Adipocyte (in vitro differentiated cells): ENCODE measurements at regions not wholly inside any gene's neighbourhood (a gene's known extent, or its start where the extent isn't known, plus 50 kb on each side); places are given as distances from the start of the nearest gene placed in this dataset.

Experiments
- DNase-seq: peaks from one replicate; pipeline ENCODE4 v3.0.0-alpha.2; 2015; ENCODE audit warnings: low read depth
- H3K27me3 ChIP-seq: replicated peaks from 2 replicates; pipeline ENCODE4 v1.7.0; 2013; ENCODE audit warnings: mild to moderate bottlenecking, low read length, moderate library complexity; ENCODE audit not compliant: control insufficient read depth, insufficient read depth
- H3K36me3 ChIP-seq: 2 replicates; pipeline ENCODE4 v1.7.0; 2013; ENCODE audit warnings: low read length, mild to moderate bottlenecking, moderate library complexity; ENCODE audit not compliant: control insufficient read depth, insufficient read depth, severe bottlenecking
- H3K4me1 ChIP-seq: 2 replicates; pipeline ENCODE4 v1.7.0; 2013; ENCODE audit warnings: mild to moderate bottlenecking, low read length, moderate library complexity; ENCODE audit not compliant: control insufficient read depth, insufficient read depth
- H3K4me3 ChIP-seq: 2 replicates; pipeline ENCODE4 v1.7.0; 2013; ENCODE audit warnings: mild to moderate bottlenecking, low read length, moderate library complexity
- H3K9ac ChIP-seq: 2 replicates; pipeline ENCODE4 v1.7.0; 2013; ENCODE audit warnings: mild to moderate bottlenecking, low read length, moderate library complexity
- H3K9me3 ChIP-seq: 2 replicates; pipeline ENCODE4 v1.7.0; 2013; ENCODE audit warnings: mild to moderate bottlenecking, low read length, moderate library complexity; ENCODE audit not compliant: control insufficient read depth

GRCh38 chr12:127145241-127145928 is 1121.6 kb upstream of the TMEM132C start:
- peaks cover 13% of the 10 kb centered on the region for H3K4me1 ChIP-seq
- H3K4me3 ChIP-seq: peak overlapping the region; percentile 82
- H3K27me3 ChIP-seq: no peaks in the 10 kb centered on the region
- peak overlapping the region; percentile 81 for H3K9ac ChIP-seq
- DNase-seq: peak; percentile 54
- peaks cover 11% of the 10 kb centered on the region for H3K9me3 ChIP-seq
- H3K36me3 ChIP-seq: no peaks in the 10 kb centered on the region

- H3K4me3 ChIP-seq: peak overlapping the region; percentile 82
- peak; percentile 87 for DNase-seq
Observed at GRCh38 chr12:127145929-127146789, 1120.8 kb upstream of the TMEM132C start.

DNA sequence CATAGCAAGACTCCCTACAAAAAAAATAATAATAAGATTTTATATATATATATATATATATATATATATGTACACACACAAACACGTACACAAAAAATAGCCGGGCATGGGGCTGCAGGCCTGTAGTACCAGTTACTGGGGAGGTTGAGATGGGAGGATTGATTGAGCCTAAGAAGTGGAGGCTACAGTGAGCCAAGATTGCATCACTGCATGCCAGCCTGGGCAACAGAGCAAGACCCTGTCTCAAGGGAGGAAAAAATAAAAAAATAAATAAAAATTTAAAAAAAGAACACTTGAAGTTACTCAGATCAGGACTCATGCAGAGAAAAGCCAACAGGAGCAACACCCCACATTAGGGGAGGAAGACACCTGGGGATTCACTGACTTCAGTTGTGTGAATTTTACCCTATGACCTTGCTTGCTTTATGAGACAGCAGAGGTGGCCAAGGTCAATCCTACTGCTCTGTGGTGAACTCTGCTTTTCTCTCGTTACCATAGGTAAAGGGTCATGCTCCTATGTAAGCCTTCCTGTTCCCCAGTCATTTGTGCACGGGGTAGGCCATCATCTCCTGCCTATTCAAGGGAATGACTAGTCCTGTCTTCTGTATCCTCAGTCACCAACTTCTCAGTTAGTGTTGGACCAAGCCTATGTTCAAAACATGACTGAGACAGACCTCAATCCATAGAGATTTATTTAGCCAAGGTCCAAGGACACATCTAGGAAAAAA is 1119.8 kb upstream of the TMEM132C start:
- Histone ChIP-seq H3K4me1 (peaks cover 19% of the 10 kb centered on the region), H3K4me3 (no peak overlapping the region), H3K9ac (no peak overlapping the region), H3K36me3 (no peaks in the 10 kb centered on the region), H3K27me3 (no peaks in the 10 kb centered on the region), H3K9me3 (no peaks in the 10 kb centered on the region)
- no peak for DNase-seq

More at GRCh38 chr12:127145929-127146789, 1120.8 kb upstream of the TMEM132C start:
- peak overlapping the region; percentile 81 for H3K9ac ChIP-seq
- peaks cover 5% of the 10 kb centered on the region for H3K9me3 ChIP-seq
- H3K36me3 ChIP-seq: no peaks in the 10 kb centered on the region
- H3K4me1 ChIP-seq: peaks cover 19% of the 10 kb centered on the region
- no peaks in the 10 kb centered on the region for H3K27me3 ChIP-seq

GRCh38 chr12:127147724-127148123 is 1119.2 kb upstream of the TMEM132C start:
- H3K36me3 ChIP-seq: no peaks in the 10 kb centered on the region
- DNase-seq: no peak
- H3K27me3 ChIP-seq: no peaks in the 10 kb centered on the region
- H3K4me1 ChIP-seq: peaks cover 19% of the 10 kb centered on the region
- H3K4me3 ChIP-seq: no peak overlapping the region
- no peak overlapping the region for H3K9ac ChIP-seq
- H3K9me3 ChIP-seq: no peaks in the 10 kb centered on the region

GRCh38 chr12:127148318-127148717 is 1118.7 kb upstream of the TMEM132C start:
- H3K4me3 ChIP-seq: no peak overlapping the region
- H3K9me3 ChIP-seq: no peaks in the 10 kb centered on the region
- no peak for DNase-seq
- peaks cover 19% of the 10 kb centered on the region for H3K4me1 ChIP-seq
- no peak overlapping the region for H3K9ac ChIP-seq
- no peaks in the 10 kb centered on the region for H3K27me3 ChIP-seq
- no peaks in the 10 kb centered on the region for H3K36me3 ChIP-seq

- H3K9ac ChIP-seq: peak overlapping the region; percentile 38
- no peaks in the 10 kb centered on the region for H3K9me3 ChIP-seq
- H3K36me3 ChIP-seq: no peaks in the 10 kb centered on the region
- DNase-seq: peak; percentile 40
- no peak overlapping the region for H3K4me3 ChIP-seq
- H3K27me3 ChIP-seq: no peaks in the 10 kb centered on the region
- H3K4me1 ChIP-seq: peaks cover 19% of the 10 kb centered on the region
Observed at GRCh38 chr12:127149226-127149964, 1117.6 kb upstream of the TMEM132C start.

DNA sequence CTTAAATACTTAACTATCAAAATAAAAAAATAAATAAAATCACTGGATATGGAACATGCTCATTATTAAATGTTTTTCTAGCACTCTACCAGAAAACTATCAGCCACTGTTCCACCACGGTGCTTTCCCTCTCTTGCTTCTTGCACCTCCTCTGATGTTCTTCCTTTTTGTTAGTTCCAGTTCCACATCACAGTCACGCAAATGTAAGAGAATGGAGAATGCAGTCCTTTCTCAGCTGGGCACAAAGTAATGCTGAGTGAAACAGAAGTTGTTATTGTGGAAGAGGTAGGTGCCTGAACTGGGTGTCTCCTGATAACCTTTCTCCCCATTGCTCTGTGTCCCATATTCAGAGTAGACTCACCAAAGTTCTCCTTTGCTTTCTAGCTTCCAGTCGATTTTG is 1116.9 kb upstream of the TMEM132C start:
- peak overlapping the region; percentile 38 for H3K9ac ChIP-seq
- no peaks in the 10 kb centered on the region for H3K36me3 ChIP-seq
- H3K4me1 ChIP-seq: peaks cover 19% of the 10 kb centered on the region
- no peak for DNase-seq
- no peaks in the 10 kb centered on the region for H3K9me3 ChIP-seq
- H3K27me3 ChIP-seq: no peaks in the 10 kb centered on the region
- H3K4me3 ChIP-seq: no peak overlapping the region

DNA sequence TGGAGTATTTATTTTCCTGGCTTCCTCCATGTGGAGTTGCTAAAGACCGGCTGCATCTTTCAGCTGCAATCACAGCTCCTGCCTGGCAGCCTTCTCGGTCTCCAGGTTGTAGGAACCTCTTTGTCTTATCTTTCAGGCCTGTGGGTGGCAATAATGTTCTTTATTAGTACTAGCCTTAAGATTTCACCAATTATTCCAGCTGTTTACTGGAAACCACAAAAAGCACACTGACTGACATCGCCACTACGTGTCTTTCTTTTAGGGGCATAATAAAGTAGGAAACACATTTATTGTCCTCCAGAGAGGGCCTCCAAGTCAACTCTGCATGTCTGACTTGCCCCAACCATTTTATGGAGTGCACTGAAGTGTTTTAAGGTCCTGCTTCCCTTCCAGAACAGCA is 1116.5 kb upstream of the TMEM132C start:
- H3K4me3 ChIP-seq: no peak overlapping the region
- no peak for DNase-seq
- H3K9me3 ChIP-seq: no peaks in the 10 kb centered on the region
- H3K4me1 ChIP-seq: peaks cover 19% of the 10 kb centered on the region
- H3K9ac ChIP-seq: peak overlapping the region; percentile 38
- no peaks in the 10 kb centered on the region for H3K36me3 ChIP-seq
- H3K27me3 ChIP-seq: no peaks in the 10 kb centered on the region

DNA sequence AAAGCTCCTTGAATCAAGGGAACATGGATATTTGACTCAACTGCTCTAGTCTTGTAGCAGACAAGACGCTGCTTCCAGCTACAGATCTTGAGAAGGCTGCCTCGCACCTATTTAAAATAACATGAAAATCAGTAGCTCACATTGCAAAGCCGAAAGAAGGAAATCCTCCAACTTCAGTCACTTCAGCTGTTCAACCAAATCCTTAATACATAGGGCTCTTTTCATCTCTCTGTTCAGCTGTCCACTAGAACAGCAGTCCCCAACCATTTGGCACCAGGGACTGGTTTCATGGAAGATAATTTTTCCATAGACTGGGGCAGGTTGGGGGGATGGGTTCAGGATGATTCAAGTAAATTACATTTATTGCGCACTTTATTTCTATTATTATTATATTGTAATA is 1116.0 kb upstream of the TMEM132C start:
- peak overlapping the region; percentile 14 for H3K9ac ChIP-seq
- no peaks in the 10 kb centered on the region for H3K27me3 ChIP-seq
- H3K9me3 ChIP-seq: no peaks in the 10 kb centered on the region
- H3K4me3 ChIP-seq: no peak overlapping the region
- H3K36me3 ChIP-seq: no peaks in the 10 kb centered on the region
- no peak for DNase-seq
- H3K4me1 ChIP-seq: peaks cover 19% of the 10 kb centered on the region

GRCh38 chr12:127153996-127154395 is 1113.0 kb upstream of the TMEM132C start:
- no peaks in the 10 kb centered on the region for H3K9me3 ChIP-seq
- no peak overlapping the region for H3K9ac ChIP-seq
- H3K4me3 ChIP-seq: no peak overlapping the region
- DNase-seq: no peak
- H3K27me3 ChIP-seq: no peaks in the 10 kb centered on the region
- H3K4me1 ChIP-seq: peaks cover 16% of the 10 kb centered on the region
- H3K36me3 ChIP-seq: no peaks in the 10 kb centered on the region
